GM18870 (cell line): ENCODE measurements at regions not wholly inside any gene's neighbourhood (a gene's known extent, or its start where the extent isn't known, plus 50 kb on each side); places are given as distances from the start of the nearest gene placed in this dataset.

Experiments
- ATAC-seq: cut with Tn5 transposase; IDR thresholded peaks from one replicate; pipeline ENCODE4 v1.9.1; 2021; ENCODE audit warnings: moderate library complexity; ENCODE audit not compliant: unreplicated experiment

GRCh38 chr6:137277971-137278637 lies 58.9 kb upstream of the IFNGR1 start:
- no peak for ATAC-seq

GRCh38 chr6:137272403-137272802 lies 53.2 kb upstream of the IFNGR1 start:
- ATAC-seq: no peak

GRCh38 chr6:137271245-137272183 lies 52.3 kb upstream of the IFNGR1 start:
- ATAC-seq: no peak

- ATAC-seq: no peak
Measured at GRCh38 chr6:137269803-137270202, 50.6 kb upstream of the IFNGR1 start.

- ATAC-seq: no peak
Measured at GRCh38 chr6:137269347-137269746, 50.2 kb upstream of the IFNGR1 start.
